ENCODE measurements at regions not wholly inside any gene's neighbourhood (a gene's known extent, or its start where the extent isn't known, plus 50 kb on each side); places are given as distances from the start of the nearest gene placed in this dataset.

DNA sequence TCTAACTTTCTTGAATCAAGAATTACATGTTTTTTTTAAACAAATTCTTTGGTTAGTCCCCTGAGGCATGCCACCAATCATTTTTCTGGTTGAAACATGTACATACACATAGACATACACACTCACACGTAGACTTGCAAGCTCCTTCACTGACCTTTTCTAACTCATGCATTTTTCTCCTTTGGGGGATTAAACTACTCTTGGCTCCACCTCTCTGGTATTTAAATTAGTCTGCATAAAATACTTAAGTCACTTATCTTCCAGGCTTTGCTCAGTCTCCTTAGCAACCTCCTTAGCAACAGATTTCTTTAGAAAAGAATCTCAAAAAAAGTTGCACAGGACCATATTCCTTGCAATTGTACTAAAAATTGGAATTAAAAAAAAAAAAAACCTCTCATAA, 440.9 kb upstream of the LRRC7 start:
- no peaks in the 10 kb centered on the region for H4K20me1 ChIP-seq (ENCODE audit: insufficient read depth, low read length)
- no peak overlapping the region for H3K4me3 ChIP-seq (ENCODE audit: low read depth, low read length, poor library complexity, severe bottlenecking)
- H3K4me2 ChIP-seq (ENCODE audit: low read length): no peak overlapping the region
- H2AFZ ChIP-seq (ENCODE audit: low read length): no peak overlapping the region
- TF ChIP-seq, protein P1, sequence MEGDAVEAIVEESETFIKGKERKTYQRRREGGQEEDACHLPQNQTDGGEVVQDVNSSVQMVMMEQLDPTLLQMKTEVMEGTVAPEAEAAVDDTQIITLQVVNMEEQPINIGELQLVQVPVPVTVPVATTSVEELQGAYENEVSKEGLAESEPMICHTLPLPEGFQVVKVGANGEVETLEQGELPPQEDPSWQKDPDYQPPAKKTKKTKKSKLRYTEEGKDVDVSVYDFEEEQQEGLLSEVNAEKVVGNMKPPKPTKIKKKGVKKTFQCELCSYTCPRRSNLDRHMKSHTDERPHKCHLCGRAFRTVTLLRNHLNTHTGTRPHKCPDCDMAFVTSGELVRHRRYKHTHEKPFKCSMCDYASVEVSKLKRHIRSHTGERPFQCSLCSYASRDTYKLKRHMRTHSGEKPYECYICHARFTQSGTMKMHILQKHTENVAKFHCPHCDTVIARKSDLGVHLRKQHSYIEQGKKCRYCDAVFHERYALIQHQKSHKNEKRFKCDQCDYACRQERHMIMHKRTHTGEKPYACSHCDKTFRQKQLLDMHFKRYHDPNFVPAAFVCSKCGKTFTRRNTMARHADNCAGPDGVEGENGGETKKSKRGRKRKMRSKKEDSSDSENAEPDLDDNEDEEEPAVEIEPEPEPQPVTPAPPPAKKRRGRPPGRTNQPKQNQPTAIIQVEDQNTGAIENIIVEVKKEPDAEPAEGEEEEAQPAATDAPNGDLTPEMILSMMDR (IDR thresholded peaks at IDR 0.05; ENCODE audit: low read length): no peak
- no peak for TF ChIP-seq EZH2 (IDR thresholded peaks at IDR 0.05; ENCODE audit: borderline replicate concordance, low read length)
- no peaks in the 10 kb centered on the region for H3K4me1 ChIP-seq (ENCODE audit: insufficient read depth, low read length, severe bottlenecking)
- no peaks in the 10 kb centered on the region for H3K27me3 ChIP-seq (ENCODE audit: insufficient read depth, low read length)
- H3K27ac ChIP-seq (ENCODE audit: low read depth, low read length, poor library complexity, severe bottlenecking): no peak overlapping the region
- H3K9ac ChIP-seq (ENCODE audit: low read length): no peak overlapping the region
- H3F3A ChIP-seq (ENCODE audit: insufficient read depth, low read length): no peaks in the 10 kb centered on the region
- no peaks in the 10 kb centered on the region for H3K79me2 ChIP-seq (ENCODE audit: insufficient read depth, low read length)
- no peaks in the 10 kb centered on the region for H3K9me3 ChIP-seq (ENCODE audit: low read length)
- no peaks in the 10 kb centered on the region for H3K36me3 ChIP-seq (ENCODE audit: insufficient read depth, low read length)
- no peaks in the 10 kb centered on the region for H3K9me2 ChIP-seq (ENCODE audit: low read depth, low read length)

DNA sequence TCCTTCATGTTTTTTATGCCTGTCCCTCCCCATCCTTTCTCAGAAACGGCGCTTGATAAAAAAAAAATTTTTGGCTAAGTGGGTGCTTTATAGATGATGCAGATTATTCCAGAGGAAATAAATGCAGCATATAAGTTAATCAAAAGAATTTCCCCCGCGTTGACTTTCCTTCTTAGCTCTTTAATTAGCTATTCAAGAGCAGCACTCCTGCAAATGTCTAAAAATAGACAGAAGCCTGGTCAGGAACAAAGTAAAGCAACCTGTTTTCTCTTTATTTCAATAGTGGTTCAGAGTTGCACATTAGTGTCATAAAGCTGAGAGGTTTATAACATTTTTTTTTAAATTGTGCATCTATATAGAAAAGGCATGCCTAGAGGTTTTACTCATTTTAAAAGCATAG, 439.5 kb upstream of the LRRC7 start:
- Histone ChIP-seq H3K36me3 (ENCODE audit: insufficient read depth, low read length) (no peaks in the 10 kb centered on the region), H3K9me3 (ENCODE audit: low read length) (no peaks in the 10 kb centered on the region), H3K79me2 (ENCODE audit: insufficient read depth, low read length) (no peaks in the 10 kb centered on the region), H3K4me3 (ENCODE audit: low read depth, low read length, poor library complexity, severe bottlenecking) (no peak overlapping the region), H3K4me1 (ENCODE audit: insufficient read depth, low read length, severe bottlenecking) (no peaks in the 10 kb centered on the region), H3K27ac (ENCODE audit: low read depth, low read length, poor library complexity, severe bottlenecking) (no peak overlapping the region), H3K9ac (ENCODE audit: low read length) (no peak overlapping the region), H2AFZ (ENCODE audit: low read length) (no peak overlapping the region), H4K20me1 (ENCODE audit: insufficient read depth, low read length) (no peaks in the 10 kb centered on the region), H3F3A (ENCODE audit: insufficient read depth, low read length) (no peaks in the 10 kb centered on the region), H3K9me2 (ENCODE audit: low read depth, low read length) (no peaks in the 10 kb centered on the region), H3K4me2 (ENCODE audit: low read length) (no peak overlapping the region), H3K27me3 (ENCODE audit: insufficient read depth, low read length) (no peaks in the 10 kb centered on the region)
- TF ChIP-seq, protein P1 (IDR thresholded peaks at IDR 0.05; ENCODE audit: low read length): no peak
- TF ChIP-seq EZH2 (IDR thresholded peaks at IDR 0.05; ENCODE audit: borderline replicate concordance, low read length): no peak

DNA sequence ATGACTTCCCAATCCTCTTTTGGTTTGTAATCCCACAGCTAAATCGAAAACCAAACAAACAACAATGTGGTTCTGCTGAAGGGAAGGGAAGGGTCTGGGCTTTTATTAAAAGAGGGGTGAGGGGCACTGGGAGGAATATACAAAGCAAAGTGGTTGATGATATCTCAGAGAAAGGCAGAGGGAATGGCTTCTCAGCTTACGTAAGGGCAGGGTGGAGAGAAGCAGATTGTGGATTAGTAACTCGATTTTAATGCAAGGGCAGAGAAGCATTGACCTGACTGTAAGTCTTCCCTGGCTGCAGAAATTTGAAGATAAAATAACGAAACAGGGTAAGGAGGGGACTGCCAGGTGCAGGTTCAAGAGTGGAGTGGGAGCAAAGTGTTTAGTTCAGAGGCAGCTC, 438.2 kb upstream of the LRRC7 start:
- H3K9ac ChIP-seq (ENCODE audit: low read length): no peak overlapping the region
- H3K27me3 ChIP-seq (ENCODE audit: insufficient read depth, low read length): no peaks in the 10 kb centered on the region
- H2AFZ ChIP-seq (ENCODE audit: low read length): no peak overlapping the region
- no peaks in the 10 kb centered on the region for H3K36me3 ChIP-seq (ENCODE audit: insufficient read depth, low read length)
- no peak overlapping the region for H3K4me2 ChIP-seq (ENCODE audit: low read length)
- H3K79me2 ChIP-seq (ENCODE audit: insufficient read depth, low read length): no peaks in the 10 kb centered on the region
- H3F3A ChIP-seq (ENCODE audit: insufficient read depth, low read length): no peaks in the 10 kb centered on the region
- H3K27ac ChIP-seq (ENCODE audit: low read depth, low read length, poor library complexity, severe bottlenecking): no peak overlapping the region
- no peak for TF ChIP-seq EZH2 (IDR thresholded peaks at IDR 0.05; ENCODE audit: borderline replicate concordance, low read length)
- TF ChIP-seq, protein P1 (IDR thresholded peaks at IDR 0.05; ENCODE audit: low read length): no peak
- H3K9me2 ChIP-seq (ENCODE audit: low read depth, low read length): no peaks in the 10 kb centered on the region
- no peaks in the 10 kb centered on the region for H3K9me3 ChIP-seq (ENCODE audit: low read length)
- no peaks in the 10 kb centered on the region for H4K20me1 ChIP-seq (ENCODE audit: insufficient read depth, low read length)
- no peak overlapping the region for H3K4me3 ChIP-seq (ENCODE audit: low read depth, low read length, poor library complexity, severe bottlenecking)
- no peaks in the 10 kb centered on the region for H3K4me1 ChIP-seq (ENCODE audit: insufficient read depth, low read length, severe bottlenecking)
